Activated CD4-positive, alpha-beta T cell treated with anti-CD3 and anti-CD28 coated beads for 48 hours (primary cell): ENCODE measurements at regions not wholly inside any gene's neighbourhood (a gene's known extent, or its start where the extent isn't known, plus 50 kb on each side); places are given as distances from the start of the nearest gene placed in this dataset.
A peak's percentile ranks its signal among the peaks of the same experiment; 100 is the strongest.

ENCODE experiments used
- DNase-seq: peaks from one replicate; pipeline ENCODE4 v3.0.0-alpha.2; 2020

DNA sequence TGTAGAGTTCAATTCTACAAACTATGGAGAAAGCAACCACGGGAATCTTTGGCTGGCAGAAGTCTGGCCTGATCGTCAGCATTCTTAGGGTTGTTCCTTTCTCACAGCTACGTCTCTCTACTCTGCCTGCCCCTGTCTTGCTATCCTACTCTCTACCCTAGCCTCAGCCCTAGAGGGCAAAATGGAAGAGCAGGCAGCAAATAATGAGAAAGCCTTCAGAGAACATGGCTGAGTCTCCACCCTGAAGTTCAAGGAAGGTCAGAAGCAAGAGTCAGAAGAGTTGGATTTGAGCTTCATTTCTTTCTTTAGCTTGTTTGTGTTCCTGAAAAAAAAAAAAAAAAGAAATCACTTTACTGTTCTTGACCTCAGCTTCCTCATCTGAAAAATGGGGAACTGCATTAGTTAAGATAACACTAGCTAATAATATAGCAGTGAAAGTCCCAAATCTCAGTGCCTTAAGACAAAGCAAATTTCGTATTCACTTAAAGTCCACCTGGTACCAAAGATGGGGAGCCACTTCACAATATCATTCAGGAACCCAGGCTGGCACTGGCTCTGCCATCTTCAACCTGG, 50.2 kb upstream of the CCND2 start:
- no peak for DNase-seq

DNA sequence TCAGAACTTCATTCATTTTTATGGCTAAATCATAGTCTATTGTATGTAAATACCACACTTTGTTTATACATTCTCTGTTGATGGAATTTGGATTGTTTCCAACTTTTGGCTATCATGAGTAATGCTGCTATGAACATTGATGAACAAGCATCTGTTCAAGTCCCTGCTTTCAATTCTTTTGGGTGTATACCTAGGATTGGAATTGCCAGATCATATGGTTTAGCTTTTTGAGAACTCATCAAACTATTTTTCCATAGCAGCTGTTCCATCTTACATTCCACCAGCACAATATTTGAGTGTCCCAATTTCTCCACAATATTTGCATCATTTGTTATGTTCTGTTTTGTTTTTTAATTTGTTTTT, 52.3 kb upstream of the CCND2 start:
- DNase-seq, result no peak

GRCh38 chr12:4220536-4221257, 52.9 kb upstream of the CCND2 start:
- DNase-seq, result no peak

GRCh38 chr12:4217091-4217490, 56.5 kb upstream of the CCND2 start:
- DNase-seq, result no peak

- DNase-seq, result no peak
These were observed 57.2 kb upstream of the CCND2 start for GRCh38 chr12:4216187-4216927.

GRCh38 chr12:4215229-4216186, 58.1 kb upstream of the CCND2 start:
- peak; percentile 55 for DNase-seq

DNA sequence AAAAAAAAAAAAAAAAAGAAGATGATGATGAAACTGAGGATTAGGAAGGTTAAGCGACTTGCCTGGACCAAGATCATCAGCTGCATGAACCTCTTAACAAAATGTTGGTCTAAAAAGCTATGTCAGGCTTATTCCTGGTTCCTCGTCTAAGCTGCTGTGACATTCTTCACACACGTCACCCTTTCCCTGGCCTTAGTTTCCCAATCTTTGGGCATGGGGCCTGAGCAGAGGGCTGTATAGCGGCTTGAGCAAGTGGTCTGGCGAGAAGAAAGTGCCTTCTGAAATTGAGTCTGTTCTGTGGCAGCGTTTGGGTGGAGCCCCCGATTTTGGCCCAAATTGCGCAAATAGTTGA, 58.7 kb upstream of the CCND2 start:
- no peak for DNase-seq

- no peak for DNase-seq
These were observed 60.1 kb upstream of the CCND2 start for GRCh38 chr12:4213471-4213870.

DNA sequence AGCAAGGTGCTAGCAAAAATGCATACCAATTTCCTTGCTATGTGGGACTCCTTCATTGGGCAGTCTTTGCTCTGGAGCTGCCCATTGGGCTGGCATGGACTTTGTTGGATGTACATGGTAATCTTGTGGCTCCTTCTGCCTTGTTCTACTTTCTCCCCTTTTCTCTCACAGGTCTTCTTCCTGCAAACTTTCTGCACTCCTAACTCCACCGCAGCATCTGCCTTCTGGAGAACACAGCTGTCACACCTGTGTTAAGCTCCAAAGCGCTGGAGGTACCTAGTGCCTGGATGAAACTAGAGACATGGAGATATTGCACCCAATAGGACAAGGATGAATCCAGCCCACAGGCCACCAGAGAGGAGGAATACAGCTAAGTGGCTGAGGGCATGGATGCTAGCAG, 60.7 kb upstream of the CCND2 start:
- DNase-seq, result no peak

DNA sequence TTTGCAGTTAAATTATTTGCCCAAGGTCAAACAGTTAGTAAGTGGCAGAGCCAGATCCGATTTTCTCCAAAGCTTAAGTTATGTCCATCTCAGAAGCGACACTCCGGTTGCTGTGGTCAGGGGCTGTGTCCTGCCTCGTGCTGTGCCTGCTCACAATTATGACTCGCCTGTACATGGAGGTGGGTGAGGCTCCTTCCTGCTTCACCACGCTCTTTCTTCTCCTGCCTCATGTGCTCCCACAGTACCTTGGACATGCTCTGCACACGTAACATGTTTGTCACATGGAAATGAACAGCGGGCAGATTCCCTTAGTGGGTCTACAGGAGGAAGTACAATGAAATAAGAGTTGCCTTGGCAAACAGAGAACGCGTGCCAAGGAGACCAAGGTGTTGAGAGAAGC, 62.2 kb upstream of the CCND2 start:
- no peak for DNase-seq

DNA sequence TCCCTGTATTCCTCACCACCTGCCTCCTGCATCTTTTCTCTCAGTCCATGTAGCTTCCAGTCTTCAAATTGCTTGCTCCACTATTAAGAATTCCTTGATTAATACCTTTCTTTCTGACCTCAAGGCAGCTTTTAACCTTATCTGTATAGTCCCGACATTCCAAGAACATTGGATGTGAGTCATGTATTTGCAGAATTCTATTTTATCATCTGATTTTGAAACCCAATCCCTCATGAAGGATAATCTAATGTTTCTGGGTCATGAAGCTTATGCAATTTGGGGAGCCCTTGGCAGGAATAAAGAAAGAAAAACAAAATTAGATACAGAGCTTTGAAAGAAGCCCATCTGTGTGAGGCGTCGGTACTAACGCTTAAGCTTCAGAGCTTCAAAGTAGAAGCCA, 63.4 kb upstream of the CCND2 start:
- no peak for DNase-seq

GRCh38 chr12:4206470-4206869, 67.1 kb upstream of the CCND2 start:
- no peak for DNase-seq

DNA sequence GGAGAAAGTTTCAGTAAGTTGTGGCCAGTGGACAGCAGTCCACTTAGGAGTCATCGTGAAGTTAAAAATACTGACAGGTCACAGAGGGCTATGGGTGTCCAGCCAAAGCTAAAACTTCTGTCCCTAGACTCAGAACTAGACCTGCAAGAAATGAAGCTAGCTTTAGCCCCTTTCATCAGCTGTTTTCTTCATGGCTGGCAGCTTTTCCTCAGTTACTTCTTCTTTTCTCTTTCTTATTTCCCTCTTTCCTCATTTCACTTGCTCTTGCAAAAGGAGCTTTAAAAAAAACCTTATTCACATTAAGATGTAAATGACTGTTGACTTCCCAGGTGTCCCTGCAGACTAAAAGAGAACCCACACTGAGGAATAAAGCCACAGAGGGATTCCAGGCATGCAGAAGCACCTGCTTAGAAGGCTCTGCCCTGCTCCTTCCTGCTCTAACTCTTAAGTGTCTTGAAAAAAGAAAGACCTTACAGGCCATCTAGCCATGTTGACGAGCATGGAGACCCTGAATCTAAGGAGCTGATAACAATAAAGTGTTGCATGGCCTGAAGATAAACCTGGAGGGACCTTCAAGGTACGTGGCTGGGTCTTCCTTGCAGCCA, 69.7 kb upstream of the CCND2 start:
- no peak for DNase-seq

DNA sequence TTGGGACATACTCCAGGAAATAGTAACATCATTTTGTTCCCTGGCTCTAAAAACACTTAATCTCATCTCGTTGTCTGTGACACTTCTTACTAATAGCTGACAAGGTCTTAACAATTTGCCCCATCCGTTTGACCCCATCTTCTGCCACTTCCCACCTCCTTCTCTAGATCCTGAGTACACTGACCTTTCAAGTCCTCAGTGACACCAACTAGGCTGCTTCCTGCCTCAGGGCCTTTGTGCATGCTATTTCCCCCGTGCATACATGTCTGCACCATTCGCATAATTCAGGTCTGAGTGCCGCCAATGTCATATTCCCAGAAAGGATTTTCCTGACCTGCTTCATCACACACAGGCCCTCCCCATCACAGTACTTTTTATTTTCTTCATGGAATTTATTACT, 70.6 kb upstream of the CCND2 start:
- DNase-seq, result no peak

- DNase-seq, result no peak
These were observed 71.1 kb upstream of the CCND2 start for GRCh38 chr12:4202487-4202886.

DNA sequence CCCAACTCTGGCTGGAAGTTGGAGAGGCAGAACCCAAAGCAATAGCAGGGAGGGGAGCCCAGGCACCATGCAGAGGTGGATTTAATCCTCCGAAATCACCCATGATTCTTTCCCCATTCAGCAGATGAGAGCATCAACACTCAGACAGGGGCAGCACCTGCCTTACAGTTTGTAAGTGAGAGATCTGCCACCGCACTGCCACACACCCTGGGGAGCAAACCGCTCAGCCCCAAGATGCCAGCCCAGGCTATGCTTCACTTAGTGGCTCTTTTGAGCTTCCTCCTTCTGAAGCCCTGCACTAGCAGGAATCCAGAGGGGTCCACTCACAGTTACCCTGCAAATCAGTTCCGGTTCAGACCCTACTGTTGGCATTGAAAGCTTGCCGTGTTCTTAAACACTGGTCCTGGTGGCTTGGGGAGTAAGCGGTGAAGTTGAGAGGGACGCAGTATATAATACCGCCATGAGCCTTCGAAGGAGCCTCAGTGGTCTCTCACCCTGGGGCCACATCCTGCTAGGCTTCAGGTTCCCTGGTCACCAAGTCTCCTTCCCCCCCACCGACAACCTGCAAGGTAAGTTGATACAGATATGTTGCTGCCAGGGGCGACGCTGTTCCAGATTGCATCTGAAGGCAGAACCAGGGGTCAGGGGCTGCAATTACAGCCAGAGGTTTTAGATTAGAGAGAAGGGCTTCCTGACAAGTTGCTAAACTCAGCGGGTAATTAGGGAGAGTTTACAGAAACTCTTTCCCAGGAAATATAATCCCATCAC, 72.0 kb upstream of the CCND2 start:
- no peak for DNase-seq

DNA sequence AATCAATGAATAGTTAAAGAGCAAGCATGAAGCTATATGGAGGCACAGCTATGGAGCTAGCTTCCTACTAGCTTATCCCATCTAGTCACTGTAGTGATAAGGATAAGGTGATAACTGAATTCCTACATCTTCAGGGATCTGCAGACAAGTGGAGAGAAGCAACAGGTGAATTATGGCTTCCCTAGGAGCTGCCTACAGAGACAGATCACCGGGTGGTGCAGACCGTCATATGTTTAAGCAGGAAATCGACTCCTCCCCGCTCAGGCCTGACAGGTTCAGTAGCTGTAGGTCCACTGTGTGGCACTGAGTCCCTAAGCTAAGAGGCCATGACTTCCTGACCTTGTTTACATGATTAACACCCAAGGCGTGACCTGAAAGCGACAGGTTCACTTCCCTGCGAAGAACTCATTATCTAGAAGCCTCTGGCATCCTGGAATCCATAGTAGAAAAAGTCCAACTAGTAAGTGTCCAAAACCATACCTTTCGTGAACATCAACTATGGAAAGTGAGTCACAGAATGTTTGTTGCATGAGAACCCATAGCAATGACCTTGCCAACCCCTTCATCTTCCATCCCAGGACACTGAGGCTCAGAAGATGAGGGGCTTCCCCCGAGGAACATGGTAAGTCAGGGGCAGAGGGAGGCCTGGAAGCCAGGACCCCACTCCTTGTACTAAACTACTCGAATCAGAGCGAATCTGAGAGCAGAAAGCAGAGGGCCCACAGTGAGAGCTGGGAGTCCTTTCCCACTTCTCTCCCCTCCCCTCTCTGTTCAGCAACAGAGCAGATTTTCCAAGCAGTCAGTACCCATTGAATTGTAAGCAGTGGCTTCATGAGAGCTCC, 75.4 kb upstream of the CCND2 start:
- DNase-seq, result no peak

GRCh38 chr12:4196805-4197420, 76.6 kb upstream of the CCND2 start:
- no peak for DNase-seq

DNA sequence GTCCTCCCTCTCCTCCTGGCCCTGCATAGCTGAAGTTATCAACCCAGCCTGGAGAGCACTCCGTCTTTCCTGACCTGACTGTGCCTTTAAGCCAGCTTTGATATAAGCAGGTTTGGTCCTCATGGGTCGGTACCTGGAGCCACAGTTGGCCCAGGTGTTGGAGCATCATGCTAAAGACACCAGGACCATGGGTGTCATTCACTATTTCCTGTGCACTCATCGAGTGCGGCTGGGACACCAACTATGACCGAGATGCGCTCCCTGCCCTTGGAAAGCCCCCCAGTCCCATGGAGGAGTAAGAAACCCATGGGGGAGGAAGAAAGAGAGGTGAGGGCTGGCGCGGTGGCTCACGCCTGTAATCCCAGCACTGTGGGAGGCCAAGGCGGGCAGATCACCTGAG, 78.9 kb upstream of the CCND2 start:
- DNase-seq, result no peak

DNA sequence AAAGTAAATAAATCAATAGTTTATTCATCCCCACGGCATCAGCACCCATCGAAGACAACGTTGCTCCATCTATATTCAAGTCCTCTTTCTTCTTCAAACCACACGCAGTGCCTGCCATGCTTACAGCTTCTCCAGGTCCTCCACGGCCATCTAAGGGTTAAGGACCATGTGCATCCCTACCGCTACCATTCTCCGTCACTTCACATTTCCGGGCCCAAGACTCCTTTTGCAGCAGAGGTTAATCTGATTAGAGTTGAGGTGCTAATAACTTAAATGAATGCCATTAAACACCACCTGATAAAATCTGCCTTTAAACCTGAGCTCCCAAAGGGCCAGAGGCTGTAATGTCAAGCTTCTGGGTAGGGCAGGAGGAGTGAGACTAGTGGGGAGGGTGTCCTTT, 79.7 kb upstream of the CCND2 start:
- DNase-seq, result no peak

- no peak for DNase-seq
These were observed 81.9 kb upstream of the CCND2 start for GRCh38 chr12:4191642-4192041.
